Prostate gland (tissue), 2 donors: ENCODE measurements at regions not wholly inside any gene's neighbourhood (a gene's known extent, or its start where the extent isn't known, plus 50 kb on each side); places are given as distances from the start of the nearest gene placed in this dataset.

Experiments
- POLR2A ChIP-seq: fragments of 450-650 bp; IDR thresholded peaks from one replicate; pipeline ENCODE4 v1.6.1; 2016; ENCODE audit warnings: antibody characterized with exemption, mild to moderate bottlenecking
- TF ChIP-seq, protein P1 (sequence below), 4 experiments: fragments of 200-600 bp in 2 of 4; fragments of 450-650 bp in 2 of 4; sonication (generic) in 2 of 4; IDR thresholded peaks; 1 replicate in 3 of 4; 2 replicates in 1 of 4; pipeline ENCODE4 v1.5.1; 2016 to 2019; ENCODE audit warnings: antibody characterized with exemption in 4 of 4, mild to moderate bottlenecking in 2 of 4, moderate library complexity in 2 of 4

- TF ChIP-seq, protein P1, sequence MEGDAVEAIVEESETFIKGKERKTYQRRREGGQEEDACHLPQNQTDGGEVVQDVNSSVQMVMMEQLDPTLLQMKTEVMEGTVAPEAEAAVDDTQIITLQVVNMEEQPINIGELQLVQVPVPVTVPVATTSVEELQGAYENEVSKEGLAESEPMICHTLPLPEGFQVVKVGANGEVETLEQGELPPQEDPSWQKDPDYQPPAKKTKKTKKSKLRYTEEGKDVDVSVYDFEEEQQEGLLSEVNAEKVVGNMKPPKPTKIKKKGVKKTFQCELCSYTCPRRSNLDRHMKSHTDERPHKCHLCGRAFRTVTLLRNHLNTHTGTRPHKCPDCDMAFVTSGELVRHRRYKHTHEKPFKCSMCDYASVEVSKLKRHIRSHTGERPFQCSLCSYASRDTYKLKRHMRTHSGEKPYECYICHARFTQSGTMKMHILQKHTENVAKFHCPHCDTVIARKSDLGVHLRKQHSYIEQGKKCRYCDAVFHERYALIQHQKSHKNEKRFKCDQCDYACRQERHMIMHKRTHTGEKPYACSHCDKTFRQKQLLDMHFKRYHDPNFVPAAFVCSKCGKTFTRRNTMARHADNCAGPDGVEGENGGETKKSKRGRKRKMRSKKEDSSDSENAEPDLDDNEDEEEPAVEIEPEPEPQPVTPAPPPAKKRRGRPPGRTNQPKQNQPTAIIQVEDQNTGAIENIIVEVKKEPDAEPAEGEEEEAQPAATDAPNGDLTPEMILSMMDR (IDR thresholded peaks at IDR 0.05), result no peak
- TF ChIP-seq POLR2A, result no peak
Observed at GRCh38 chr2:59096973-59097372, 855.8 kb upstream of the FANCL start.
